D721Med (cell line): ENCODE measurements at regions not wholly inside any gene's neighbourhood (a gene's known extent, or its start where the extent isn't known, plus 50 kb on each side); places are given as distances from the start of the nearest gene placed in this dataset.

Experiments
- DNase-seq: peaks from one replicate; pipeline ENCODE4 v3.0.0; 2011; ENCODE audit warnings: low spot score; ENCODE audit not compliant: insufficient read length
- FAIRE-seq: peaks from 2 replicates; lab custom pipeline; 2011; peaks lifted over from hg19 to GRCh38; lab: Jason Lieb, UNC
- CTCF ChIP-seq: IDR thresholded peaks from 2 replicates; pipeline ENCODE4 v1.5.1; 2012; ENCODE audit warnings: mild to moderate bottlenecking, control low read depth; ENCODE audit not compliant: insufficient read depth; ENCODE audit errors: missing control alignments

GRCh38 chr5:166353580-166353979 is 1937.9 kb upstream of the WWC1 start:
- DNase-seq (no peak), FAIRE-seq (no peak)
- TF ChIP-seq CTCF = no peak

- DNase-seq (no peak), FAIRE-seq (no peak)
- TF ChIP-seq CTCF = no peak
Observed at GRCh38 chr5:166354332-166354731, 1937.1 kb upstream of the WWC1 start.

- FAIRE-seq = no peak
- TF ChIP-seq CTCF = no peak
- DNase-seq = no peak
Observed at GRCh38 chr5:166356096-166356495, 1935.3 kb upstream of the WWC1 start.

- no peak for FAIRE-seq
- no peak for TF ChIP-seq CTCF
- DNase-seq = no peak
Observed at GRCh38 chr5:166358127-166358830, 1933.2 kb upstream of the WWC1 start.

- FAIRE-seq = no peak
- no peak for TF ChIP-seq CTCF
- no peak for DNase-seq
Observed at GRCh38 chr5:166363087-166363760, 1928.2 kb upstream of the WWC1 start.

- no peak for TF ChIP-seq CTCF
- peak; percentile 69 for FAIRE-seq
- no peak for DNase-seq
Observed at GRCh38 chr5:166365164-166365563, 1926.3 kb upstream of the WWC1 start.

GRCh38 chr5:166367391-166367790 is 1924.1 kb upstream of the WWC1 start:
- no peak for TF ChIP-seq CTCF
- FAIRE-seq (no peak), DNase-seq (no peak)
